GM12878 (cell line): ENCODE measurements at regions not wholly inside any gene's neighbourhood (a gene's known extent, or its start where the extent isn't known, plus 50 kb on each side); places are given as distances from the start of the nearest gene placed in this dataset.

Experiments used
- CEBPB ChIP-seq, 2 experiments: fragments of 150-350 bp in 1 of 2; IDR thresholded peaks; 2 replicates each; pipeline ENCODE4 v1.6.1; 2012 to 2014; ENCODE audit warnings: low read depth in 2 of 2, low read length in 2 of 2, borderline replicate concordance in 1 of 2, inconsistent platforms in 1 of 2
- CHD2 ChIP-seq: IDR thresholded peaks from 2 replicates; pipeline ENCODE4 v1.6.1; 2011; ENCODE audit warnings: low read depth, low read length, improper control_type of control experiment, borderline replicate concordance
- CTCF ChIP-seq, 3 experiments: IDR thresholded peaks in 2 of 3; conservative IDR thresholded peaks in 1 of 3; 2 replicates each; pipeline ENCODE4 v1.5.1; 2011; ENCODE audit warnings: low read depth in 3 of 3, low read length in 3 of 3, mild to moderate bottlenecking in 3 of 3, control low read depth in 2 of 3, moderate library complexity in 2 of 3, inconsistent platforms in 1 of 3, mixed read lengths in 1 of 3; ENCODE audit not compliant: control insufficient read depth in 2 of 3, insufficient read depth in 1 of 3; ENCODE audit errors: extremely low read depth in 1 of 3
- EGR1 ChIP-seq, 2 experiments: IDR thresholded peaks; 1 replicate in 1 of 2; 2 replicates in 1 of 2; pipeline ENCODE4 v1.6.1; 2011 to 2012; ENCODE audit warnings: low read depth in 2 of 2, low read length in 2 of 2, borderline replicate concordance in 1 of 2, mild to moderate bottlenecking in 1 of 2, moderate library complexity in 1 of 2
- FOXK2 ChIP-seq: fragments of 450-650 bp; IDR thresholded peaks from 2 replicates; pipeline ENCODE4 v1.6.1; 2017; ENCODE audit warnings: mild to moderate bottlenecking, moderate library complexity
- GATAD2B ChIP-seq: fragments of 450-650 bp; conservative IDR thresholded peaks from 2 replicates; pipeline ENCODE4 v1.6.1; 2017; ENCODE audit warnings: low read depth, mild to moderate bottlenecking, moderate library complexity
- IKZF1 ChIP-seq: fragments of 450-650 bp; conservative IDR thresholded peaks from 2 replicates; pipeline ENCODE4 v1.6.1; 2017; ENCODE audit warnings: antibody characterized with exemption, mild to moderate bottlenecking
- IKZF2 ChIP-seq, 2 experiments: fragments of 450-650 bp; IDR thresholded peaks; 2 replicates each; pipeline ENCODE4 v1.6.1; 2017; ENCODE audit warnings: mild to moderate bottlenecking in 2 of 2, moderate library complexity in 2 of 2
- JUND ChIP-seq: IDR thresholded peaks from 2 replicates; pipeline ENCODE4 v1.6.1; 2012; ENCODE audit warnings: low read depth, mild to moderate bottlenecking, low read length, improper control_type of control experiment, moderate library complexity
- KDM1A ChIP-seq: fragments of 200-600 bp; sonication (generic); IDR thresholded peaks from 2 replicates; pipeline ENCODE4 v1.6.1; 2016; ENCODE audit warnings: borderline replicate concordance
- NFYB ChIP-seq: IDR thresholded peaks from 2 replicates; pipeline ENCODE4 v1.6.1; 2011; ENCODE audit warnings: low read depth, mild to moderate bottlenecking, low read length, improper control_type of control experiment, moderate library complexity; ENCODE audit not compliant: insufficient read depth
- PAX5 ChIP-seq: IDR thresholded peaks from 2 replicates; pipeline ENCODE4 v1.6.1; 2011; ENCODE audit warnings: low read depth, low read length, borderline replicate concordance
- RB1 ChIP-seq: fragments of 450-650 bp; formaldehyde crosslinking; IDR thresholded peaks from 2 replicates; pipeline ENCODE4 v1.6.1; 2017; ENCODE audit warnings: mild to moderate bottlenecking, borderline replicate concordance
- RCOR1 ChIP-seq: conservative IDR thresholded peaks from 2 replicates; pipeline ENCODE4 v1.6.1; 2012; ENCODE audit warnings: low read depth, low read length, improper control_type of control experiment
- REST ChIP-seq: IDR thresholded peaks from 2 replicates; pipeline ENCODE4 v1.6.1; 2012; ENCODE audit warnings: mild to moderate bottlenecking, low read depth, low read length
- RUNX3 ChIP-seq: IDR thresholded peaks from 2 replicates; pipeline ENCODE4 v1.6.1; 2012; ENCODE audit warnings: low read length, inconsistent platforms
- SIN3A ChIP-seq: IDR thresholded peaks from 2 replicates; pipeline ENCODE4 v1.6.1; 2012; ENCODE audit warnings: low read depth, low read length, improper control_type of control experiment
- SP1 ChIP-seq: IDR thresholded peaks from one replicate; pipeline ENCODE4 v1.6.1; 2011; ENCODE audit warnings: low read depth, low read length
- SPI1 ChIP-seq: IDR thresholded peaks from 2 replicates; pipeline ENCODE4 v1.6.1; 2011; ENCODE audit warnings: low read depth, mild to moderate bottlenecking, low read length, moderate library complexity, borderline replicate concordance; ENCODE audit not compliant: insufficient read depth
- YY1 ChIP-seq: IDR thresholded peaks from 2 replicates; pipeline ENCODE4 v1.6.1; 2011; ENCODE audit warnings: low read depth, mild to moderate bottlenecking, low read length
- ZBED1 ChIP-seq: IDR thresholded peaks from 2 replicates; pipeline ENCODE4 v1.6.1; 2016; ENCODE audit warnings: borderline replicate concordance
- TF ChIP-seq, protein P1 (sequence below): fragments of 450-650 bp; IDR thresholded peaks from 2 replicates; pipeline ENCODE4 v1.6.1; 2017; ENCODE audit warnings: low read depth, mild to moderate bottlenecking, moderate library complexity
- TF ChIP-seq, protein P2 (sequence below): IDR thresholded peaks from 2 replicates; pipeline ENCODE4 v1.6.1; 2011; ENCODE audit warnings: borderline replicate concordance, low read depth, mild to moderate bottlenecking, moderate library complexity, low read length; ENCODE audit not compliant: insufficient read depth, poor library complexity, severe bottlenecking

DNA sequence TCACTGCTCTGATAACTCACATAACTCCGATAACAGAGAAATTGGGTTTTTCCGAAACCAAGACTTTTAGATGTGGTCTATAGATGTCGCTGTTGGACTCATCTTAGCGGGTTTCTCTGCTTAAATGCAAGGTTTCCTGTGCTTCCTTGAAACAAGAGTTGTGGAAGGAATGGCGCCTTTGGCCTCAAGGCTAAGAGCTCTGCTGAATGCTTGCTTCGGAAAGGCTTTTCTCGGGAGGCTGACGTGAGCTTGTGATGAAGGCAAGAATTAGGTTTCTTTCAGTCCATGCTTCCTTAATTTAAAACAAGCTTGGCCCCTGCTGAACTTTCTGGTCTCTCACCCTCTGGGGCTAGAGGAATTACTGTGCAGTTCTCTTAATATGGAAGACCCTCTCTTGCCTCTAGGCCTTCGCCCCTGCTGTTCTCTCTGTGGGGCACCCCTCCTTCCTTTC is 113.5 kb downstream of the MAP3K21 start (continued):
- 0 out of 4 replicates have a peak, but pooled peaks of 1 of the 2 experiments have one; percentile 27 for TF ChIP-seq IKZF2 (IDR thresholded peaks at IDR 0.05)
- 0 out of 2 replicates have a peak, but pooled peaks have one; percentile 25 for TF ChIP-seq GATAD2B
- peak; percentile 66 for TF ChIP-seq RUNX3
- 0 out of 2 replicates have a peak, but pooled peaks have one; percentile 33 for TF ChIP-seq RB1
- TF ChIP-seq SP1, result no peak
- TF ChIP-seq CTCF (IDR thresholded peaks at IDR 0.05 in 2 of 3, conservative IDR thresholded peaks at IDR 0.05 in 1 of 3; ENCODE audit: control insufficient read depth in 2 of 3, extremely low read depth in 1 of 3, insufficient read depth in 1 of 3, low read depth in 3 of 3, low read length in 3 of 3), result peak; percentile 60 to 86 (median 66)
- TF ChIP-seq RCOR1, result no peak
- no peak for TF ChIP-seq NFYB
- TF ChIP-seq, protein P1, sequence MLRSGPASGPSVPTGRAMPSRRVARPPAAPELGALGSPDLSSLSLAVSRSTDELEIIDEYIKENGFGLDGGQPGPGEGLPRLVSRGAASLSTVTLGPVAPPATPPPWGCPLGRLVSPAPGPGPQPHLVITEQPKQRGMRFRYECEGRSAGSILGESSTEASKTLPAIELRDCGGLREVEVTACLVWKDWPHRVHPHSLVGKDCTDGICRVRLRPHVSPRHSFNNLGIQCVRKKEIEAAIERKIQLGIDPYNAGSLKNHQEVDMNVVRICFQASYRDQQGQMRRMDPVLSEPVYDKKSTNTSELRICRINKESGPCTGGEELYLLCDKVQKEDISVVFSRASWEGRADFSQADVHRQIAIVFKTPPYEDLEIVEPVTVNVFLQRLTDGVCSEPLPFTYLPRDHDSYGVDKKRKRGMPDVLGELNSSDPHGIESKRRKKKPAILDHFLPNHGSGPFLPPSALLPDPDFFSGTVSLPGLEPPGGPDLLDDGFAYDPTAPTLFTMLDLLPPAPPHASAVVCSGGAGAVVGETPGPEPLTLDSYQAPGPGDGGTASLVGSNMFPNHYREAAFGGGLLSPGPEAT, result peak; percentile 25; the same call in 1 of the 2 replicates
- TF ChIP-seq SPI1, result no peak
- TF ChIP-seq EGR1 (IDR thresholded peaks at IDR 0.05; ENCODE audit: borderline replicate concordance in 1 of 2, low read depth in 2 of 2, low read length in 2 of 2), result no peak
- TF ChIP-seq SIN3A, result no peak
- no peak for TF ChIP-seq FOXK2
- no peak for TF ChIP-seq REST
- 0 out of 2 replicates have a peak, but pooled peaks have one; percentile 27 for TF ChIP-seq IKZF1
- TF ChIP-seq YY1, result peak; percentile 77
- no peak for TF ChIP-seq JUND
- TF ChIP-seq, protein P2, sequence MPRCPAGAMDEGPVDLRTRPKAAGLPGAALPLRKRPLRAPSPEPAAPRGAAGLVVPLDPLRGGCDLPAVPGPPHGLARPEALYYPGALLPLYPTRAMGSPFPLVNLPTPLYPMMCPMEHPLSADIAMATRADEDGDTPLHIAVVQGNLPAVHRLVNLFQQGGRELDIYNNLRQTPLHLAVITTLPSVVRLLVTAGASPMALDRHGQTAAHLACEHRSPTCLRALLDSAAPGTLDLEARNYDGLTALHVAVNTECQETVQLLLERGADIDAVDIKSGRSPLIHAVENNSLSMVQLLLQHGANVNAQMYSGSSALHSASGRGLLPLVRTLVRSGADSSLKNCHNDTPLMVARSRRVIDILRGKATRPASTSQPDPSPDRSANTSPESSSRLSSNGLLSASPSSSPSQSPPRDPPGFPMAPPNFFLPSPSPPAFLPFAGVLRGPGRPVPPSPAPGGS, result no peak
- TF ChIP-seq KDM1A, result no peak
- no peak for TF ChIP-seq ZBED1
- TF ChIP-seq CHD2, result no peak
- no peak for TF ChIP-seq PAX5
- no peak for TF ChIP-seq CEBPB (IDR thresholded peaks at IDR 0.05; ENCODE audit: borderline replicate concordance in 1 of 2, low read depth in 2 of 2, low read length in 2 of 2)
